ENCODE measurements at regions not wholly inside any gene's neighbourhood (a gene's known extent, or its start where the extent isn't known, plus 50 kb on each side); places are given as distances from the start of the nearest gene placed in this dataset.

DNA sequence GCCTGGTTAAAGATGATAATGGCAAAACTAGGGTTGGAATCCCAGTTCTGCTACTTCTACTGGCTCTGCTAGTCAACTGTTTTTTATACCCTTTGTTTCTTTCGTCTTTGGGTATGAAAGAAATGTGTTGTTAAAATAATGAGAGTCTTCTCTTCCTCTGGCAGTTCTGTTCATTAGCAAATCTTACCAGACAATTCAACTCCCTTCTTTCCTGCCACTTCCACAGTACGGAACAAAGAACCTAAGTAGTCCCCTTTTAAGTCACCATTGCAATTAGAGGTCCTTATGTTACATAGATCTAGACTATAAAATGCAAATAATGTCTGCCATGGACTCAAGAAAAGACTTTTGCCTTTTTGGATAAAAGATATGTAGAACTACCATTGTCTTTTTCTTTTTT lies 134.1 kb downstream of the RND3 start:
- TF ChIP-seq, protein P1, sequence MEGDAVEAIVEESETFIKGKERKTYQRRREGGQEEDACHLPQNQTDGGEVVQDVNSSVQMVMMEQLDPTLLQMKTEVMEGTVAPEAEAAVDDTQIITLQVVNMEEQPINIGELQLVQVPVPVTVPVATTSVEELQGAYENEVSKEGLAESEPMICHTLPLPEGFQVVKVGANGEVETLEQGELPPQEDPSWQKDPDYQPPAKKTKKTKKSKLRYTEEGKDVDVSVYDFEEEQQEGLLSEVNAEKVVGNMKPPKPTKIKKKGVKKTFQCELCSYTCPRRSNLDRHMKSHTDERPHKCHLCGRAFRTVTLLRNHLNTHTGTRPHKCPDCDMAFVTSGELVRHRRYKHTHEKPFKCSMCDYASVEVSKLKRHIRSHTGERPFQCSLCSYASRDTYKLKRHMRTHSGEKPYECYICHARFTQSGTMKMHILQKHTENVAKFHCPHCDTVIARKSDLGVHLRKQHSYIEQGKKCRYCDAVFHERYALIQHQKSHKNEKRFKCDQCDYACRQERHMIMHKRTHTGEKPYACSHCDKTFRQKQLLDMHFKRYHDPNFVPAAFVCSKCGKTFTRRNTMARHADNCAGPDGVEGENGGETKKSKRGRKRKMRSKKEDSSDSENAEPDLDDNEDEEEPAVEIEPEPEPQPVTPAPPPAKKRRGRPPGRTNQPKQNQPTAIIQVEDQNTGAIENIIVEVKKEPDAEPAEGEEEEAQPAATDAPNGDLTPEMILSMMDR (IDR thresholded peaks at IDR 0.05): no peak
- TF ChIP-seq POLR2A (IDR thresholded peaks at IDR 0.05) (no peak), POLR2AphosphoS5 (IDR thresholded peaks at IDR 0.05) (no peak), EP300 (IDR thresholded peaks at IDR 0.05) (no peak)

All from suprapubic skin (tissue), 4 donors.